A673 (cell line): ENCODE measurements at regions not wholly inside any gene's neighbourhood (a gene's known extent, or its start where the extent isn't known, plus 50 kb on each side); places are given as distances from the start of the nearest gene placed in this dataset.

Experiments used
- BruUV-seq: library from RNA; stranded (reverse); fragments of 400-500 nt; replicated peaks from 2 replicates; lab custom pipeline; 2021; lab: Mats Ljungman, UMichigan
- CTCF ChIA-PET: fragments of 300-600 bp; sonication (Branson Sonifier 250); formaldehyde crosslinking; loops from one replicate; lab custom pipeline; 2022; ENCODE audit warnings: antibody characterized with exemption; lab: Charles Lee
- POLR2A ChIA-PET: fragments of 300-600 bp; sonication (Branson Sonifier 250); formaldehyde crosslinking; loops from one replicate; lab custom pipeline; 2022; ENCODE audit warnings: antibody characterized with exemption; ENCODE audit not compliant: low non-redundant PET; lab: Charles Lee
- DNase-seq: peaks from one replicate; pipeline ENCODE4 v3.0.0-alpha.2; 2015; ENCODE audit warnings: low spot score
- H3K27ac ChIP-seq: fragments of 200-600 bp; sonication (generic); 2 replicates; pipeline ENCODE4 v1.5.1; 2016; ENCODE audit warnings: mixed run types, low read depth, mild to moderate bottlenecking, mixed read lengths, antibody characterized with exemption, low read length; ENCODE audit not compliant: poor library complexity, severe bottlenecking
- H3K27me3 ChIP-seq: fragments of 200-600 bp; sonication (generic); replicated peaks from 2 replicates; pipeline ENCODE4 v1.6.1; 2017; ENCODE audit warnings: mixed run types, low read depth, mild to moderate bottlenecking, mixed read lengths, antibody characterized with exemption, low read length; ENCODE audit not compliant: insufficient read depth, poor library complexity
- H3K36me3 ChIP-seq: fragments of 200-600 bp; sonication (generic); 2 replicates; pipeline ENCODE4 v1.6.1; 2016; ENCODE audit warnings: mixed run types, mild to moderate bottlenecking, mixed read lengths, antibody characterized with exemption, low read length; ENCODE audit not compliant: insufficient read depth, poor library complexity, severe bottlenecking
- H3K4me1 ChIP-seq: fragments of 200-600 bp; sonication (generic); 2 replicates; pipeline ENCODE4 v1.6.1; 2017; ENCODE audit warnings: mixed run types, mild to moderate bottlenecking, mixed read lengths, antibody characterized with exemption, low read length; ENCODE audit not compliant: insufficient read depth, poor library complexity, severe bottlenecking
- H3K4me3 ChIP-seq: fragments of 200-600 bp; sonication (generic); 2 replicates; pipeline ENCODE4 v1.5.1; 2016; ENCODE audit warnings: low read depth, mixed run types, mild to moderate bottlenecking, mixed read lengths, low read length; ENCODE audit not compliant: poor library complexity, severe bottlenecking
- H3K9me3 ChIP-seq: fragments of 200-600 bp; sonication (generic); 2 replicates; pipeline ENCODE4 v1.6.1; 2016; ENCODE audit warnings: mixed run types, low read depth, mild to moderate bottlenecking, mixed read lengths, antibody characterized with exemption, low read length; ENCODE audit not compliant: poor library complexity, severe bottlenecking
- CTCF ChIP-seq: fragments of 300-800, 200-600 bp; sonication (generic); conservative IDR thresholded peaks from 2 replicates; pipeline ENCODE4 v1.5.1; 2017; ENCODE audit warnings: low read depth, mild to moderate bottlenecking, antibody characterized with exemption, low read length, moderate library complexity, mixed read lengths
- EZH2 ChIP-seq: fragments of 200-600 bp; sonication (generic); IDR thresholded peaks from 2 replicates; pipeline ENCODE4 v1.6.1; 2017; ENCODE audit warnings: borderline replicate concordance, low read depth, mild to moderate bottlenecking, mixed read lengths, antibody characterized with exemption, low read length; ENCODE audit not compliant: poor library complexity, severe bottlenecking
- intact Hi-C: fragments of 100-400 bp; cut with micrococcal nuclease; formaldehyde crosslinking; loops from one replicate; pipeline ENCODE4 v1.10.0; 2022; ENCODE audit not compliant: unreplicated experiment

- POLR2A ChIA-PET: no interaction called here
- H3K9me3 ChIP-seq: no peaks in the 10 kb centered on the region
- CTCF ChIA-PET: no interaction called here
- no peaks in the 10 kb centered on the region for H3K36me3 ChIP-seq
- no peak for DNase-seq
- intact Hi-C loops: no loop called here
- no peak overlapping the region for H3K27ac ChIP-seq
- no peaks in the 10 kb centered on the region for H3K27me3 ChIP-seq
- H3K4me3 ChIP-seq: no peak overlapping the region
- no TSS peak for BruUV-seq
- no peaks in the 10 kb centered on the region for H3K4me1 ChIP-seq
- no peak for TF ChIP-seq EZH2
- TF ChIP-seq CTCF: no peak
Measured at GRCh38 chr1:209010475-209011230, 572.9 kb upstream of the CAMK1G start.

GRCh38 chr1:209012443-209013196 is 570.9 kb upstream of the CAMK1G start:
- no peak overlapping the region for H3K27ac ChIP-seq
- H3K9me3 ChIP-seq: no peaks in the 10 kb centered on the region
- H3K4me3 ChIP-seq: no peak overlapping the region
- BruUV-seq: no TSS peak
- H3K4me1 ChIP-seq: no peaks in the 10 kb centered on the region
- no peaks in the 10 kb centered on the region for H3K27me3 ChIP-seq
- POLR2A ChIA-PET: no interaction called here
- no peak for DNase-seq
- no peaks in the 10 kb centered on the region for H3K36me3 ChIP-seq
- TF ChIP-seq EZH2 (no peak), CTCF (no peak)
- intact Hi-C loops: no loop called here
- CTCF ChIA-PET: no interaction called here

GRCh38 chr1:209015092-209015491 is 568.4 kb upstream of the CAMK1G start:
- ChIA-PET POLR2A (no interaction called here), CTCF (no interaction called here)
- TF ChIP-seq CTCF (no peak), EZH2 (no peak)
- intact Hi-C loops: no loop called here
- Histone ChIP-seq H3K36me3 (no peaks in the 10 kb centered on the region), H3K4me1 (no peaks in the 10 kb centered on the region), H3K27ac (no peak overlapping the region), H3K4me3 (no peak overlapping the region), H3K9me3 (no peaks in the 10 kb centered on the region), H3K27me3 (no peaks in the 10 kb centered on the region)
- BruUV-seq: no TSS peak
- no peak for DNase-seq
